OCI-LY3 (cell line): ENCODE measurements at regions not wholly inside any gene's neighbourhood (a gene's known extent, or its start where the extent isn't known, plus 50 kb on each side); places are given as distances from the start of the nearest gene placed in this dataset.

Source experiments
- H2AFZ ChIP-seq: fragments of 200-600, 300-600 bp; shearing (Covaris generic); 2 replicates; pipeline ENCODE4 v1.6.0; 2014; ENCODE audit warnings: antibody characterized with exemption, low read depth, low read length
- H3K27ac ChIP-seq: fragments of 200-600, 300-600 bp; sonication (generic); 2 replicates; pipeline ENCODE4 v1.5.1; 2014; ENCODE audit warnings: mild to moderate bottlenecking, low read length, moderate library complexity, mixed read lengths
- H3K27me3 ChIP-seq: fragments of 200-600, 300-600 bp; sonication (generic); 2 replicates; pipeline ENCODE4 v1.6.1; 2014; ENCODE audit warnings: low read depth, low read length, mixed read lengths
- H3K36me3 ChIP-seq: fragments of 200-600, 300-600 bp; sonication (generic); replicated peaks from 2 replicates; pipeline ENCODE3; 2014; ENCODE audit warnings: low read depth, low read length, mixed read lengths
- H3K4me1 ChIP-seq: fragments of 300-600, 200-600 bp; sonication (generic); 2 replicates; pipeline ENCODE4 v1.6.1; 2014; ENCODE audit warnings: low read length, mixed read lengths
- H3K4me2 ChIP-seq: fragments of 200-600, 300-600 bp; sonication (generic); 2 replicates; pipeline ENCODE4 v1.6.1; 2014; ENCODE audit warnings: low read length, mixed read lengths
- H3K4me3 ChIP-seq: fragments of 300-600, 200-600 bp; sonication (generic); 2 replicates; pipeline ENCODE4 v1.5.1; 2014; ENCODE audit warnings: antibody characterized with exemption, mild to moderate bottlenecking, low read length, moderate library complexity
- H3K79me2 ChIP-seq: fragments of 300-600, 200-600 bp; shearing (Covaris generic); 2 replicates; pipeline ENCODE4 v1.6.1; 2014; ENCODE audit warnings: mild to moderate bottlenecking, low read length, mixed read lengths
- H3K9ac ChIP-seq: fragments of 300-600, 200-600 bp; shearing (Covaris generic); 2 replicates; pipeline ENCODE4 v1.6.0; 2014; ENCODE audit warnings: mild to moderate bottlenecking, low read length, moderate library complexity
- H3K9me3 ChIP-seq: fragments of 200-600, 300-600 bp; shearing (Covaris generic); 2 replicates; pipeline ENCODE4 v1.6.1; 2014; ENCODE audit warnings: low read length, mixed read lengths; ENCODE audit not compliant: insufficient read depth
- H4K20me1 ChIP-seq: fragments of 200-600, 300-600 bp; sonication (generic); 2 replicates; pipeline ENCODE4 v1.6.1; 2016; ENCODE audit warnings: low read length, mixed read lengths; ENCODE audit not compliant: insufficient read depth
- EZH2phosphoT487 ChIP-seq: fragments of 200-600 bp; shearing (Covaris generic); IDR thresholded peaks from 2 replicates; pipeline ENCODE4 v1.6.1; 2018; ENCODE audit warnings: antibody characterized with exemption, mixed run types, low read depth
- TF ChIP-seq, protein P1 (sequence below): fragments of 200-600, 300-600 bp; sonication (generic); IDR thresholded peaks from 2 replicates; pipeline ENCODE4 v1.5.1; 2014; ENCODE audit warnings: antibody characterized with exemption, low read length, low read depth

DNA sequence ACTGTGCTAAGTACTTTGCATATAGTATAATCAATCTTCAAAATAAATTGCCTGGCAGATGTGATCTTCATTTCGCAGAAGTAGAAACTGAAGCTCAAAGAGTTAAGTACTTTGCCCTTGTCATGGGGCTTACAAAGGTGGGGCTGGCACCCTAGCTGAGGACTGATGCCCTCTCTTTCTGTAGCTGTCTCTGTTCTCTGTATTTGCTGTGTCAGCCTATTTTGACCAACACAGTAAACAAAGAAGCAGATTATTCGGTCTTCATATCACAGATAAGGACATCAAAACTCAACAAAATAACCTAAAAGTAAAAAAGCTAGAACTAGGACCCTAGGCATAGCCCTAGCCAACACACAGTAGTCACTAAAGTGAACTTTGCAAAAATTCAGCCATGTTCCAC lies 570.5 kb upstream of the TENM3 start:
- H3K27me3 ChIP-seq, result no peaks in the 10 kb centered on the region
- no peak overlapping the region for H3K4me2 ChIP-seq

DNA sequence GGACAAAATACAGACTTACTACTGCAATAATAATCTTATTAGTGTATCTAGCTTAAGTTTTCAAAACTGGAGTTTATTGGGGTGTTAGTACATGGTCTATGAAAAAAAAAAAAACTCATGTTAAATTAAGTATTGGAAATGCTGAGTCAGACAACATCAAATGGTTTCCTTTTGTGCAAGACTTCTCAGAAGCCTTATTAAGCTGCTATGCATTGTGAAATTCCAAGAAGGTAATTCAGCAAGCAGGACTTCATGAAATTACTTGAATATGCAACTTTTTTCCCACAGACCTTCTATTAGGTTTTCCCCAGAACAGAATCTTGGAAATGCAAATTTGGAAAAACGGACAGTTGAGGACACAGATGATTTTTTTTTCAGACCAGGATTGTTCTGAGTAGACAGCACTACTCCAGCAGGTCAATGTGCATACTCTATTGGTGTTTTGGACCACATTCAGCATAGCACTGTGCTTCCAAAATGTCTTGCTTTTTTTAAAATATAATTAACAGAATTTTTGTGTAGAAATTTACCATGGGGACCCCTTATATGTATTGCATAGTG lies 568.8 kb upstream of the TENM3 start:
- H3K27me3 ChIP-seq, result no peaks in the 10 kb centered on the region
- no peaks in the 10 kb centered on the region for H3K79me2 ChIP-seq
- no peak overlapping the region for H3K4me3 ChIP-seq
- H3K36me3 ChIP-seq, result no peaks in the 10 kb centered on the region
- no peak overlapping the region for H2AFZ ChIP-seq
- H3K9ac ChIP-seq, result no peak overlapping the region
- H3K4me2 ChIP-seq, result no peak overlapping the region
- H3K4me1 ChIP-seq, result peaks cover 11% of the 10 kb centered on the region
- H4K20me1 ChIP-seq, result no peaks in the 10 kb centered on the region
- no peak overlapping the region for H3K27ac ChIP-seq
- TF ChIP-seq, protein P1, sequence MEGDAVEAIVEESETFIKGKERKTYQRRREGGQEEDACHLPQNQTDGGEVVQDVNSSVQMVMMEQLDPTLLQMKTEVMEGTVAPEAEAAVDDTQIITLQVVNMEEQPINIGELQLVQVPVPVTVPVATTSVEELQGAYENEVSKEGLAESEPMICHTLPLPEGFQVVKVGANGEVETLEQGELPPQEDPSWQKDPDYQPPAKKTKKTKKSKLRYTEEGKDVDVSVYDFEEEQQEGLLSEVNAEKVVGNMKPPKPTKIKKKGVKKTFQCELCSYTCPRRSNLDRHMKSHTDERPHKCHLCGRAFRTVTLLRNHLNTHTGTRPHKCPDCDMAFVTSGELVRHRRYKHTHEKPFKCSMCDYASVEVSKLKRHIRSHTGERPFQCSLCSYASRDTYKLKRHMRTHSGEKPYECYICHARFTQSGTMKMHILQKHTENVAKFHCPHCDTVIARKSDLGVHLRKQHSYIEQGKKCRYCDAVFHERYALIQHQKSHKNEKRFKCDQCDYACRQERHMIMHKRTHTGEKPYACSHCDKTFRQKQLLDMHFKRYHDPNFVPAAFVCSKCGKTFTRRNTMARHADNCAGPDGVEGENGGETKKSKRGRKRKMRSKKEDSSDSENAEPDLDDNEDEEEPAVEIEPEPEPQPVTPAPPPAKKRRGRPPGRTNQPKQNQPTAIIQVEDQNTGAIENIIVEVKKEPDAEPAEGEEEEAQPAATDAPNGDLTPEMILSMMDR, result no peak
- no peak for TF ChIP-seq EZH2phosphoT487
- no peaks in the 10 kb centered on the region for H3K9me3 ChIP-seq

More for the DNA sequence above, 570.5 kb upstream of the TENM3 start:
- peaks cover 8% of the 10 kb centered on the region for H3K4me1 ChIP-seq
- no peak overlapping the region for H3K27ac ChIP-seq
- no peaks in the 10 kb centered on the region for H4K20me1 ChIP-seq
- no peak overlapping the region for H2AFZ ChIP-seq
- H3K9me3 ChIP-seq, result no peaks in the 10 kb centered on the region
- no peak for TF ChIP-seq EZH2phosphoT487
- TF ChIP-seq, protein P1, result no peak
- no peak overlapping the region for H3K4me3 ChIP-seq
- no peaks in the 10 kb centered on the region for H3K36me3 ChIP-seq
- no peak overlapping the region for H3K9ac ChIP-seq
- H3K79me2 ChIP-seq, result no peaks in the 10 kb centered on the region

DNA sequence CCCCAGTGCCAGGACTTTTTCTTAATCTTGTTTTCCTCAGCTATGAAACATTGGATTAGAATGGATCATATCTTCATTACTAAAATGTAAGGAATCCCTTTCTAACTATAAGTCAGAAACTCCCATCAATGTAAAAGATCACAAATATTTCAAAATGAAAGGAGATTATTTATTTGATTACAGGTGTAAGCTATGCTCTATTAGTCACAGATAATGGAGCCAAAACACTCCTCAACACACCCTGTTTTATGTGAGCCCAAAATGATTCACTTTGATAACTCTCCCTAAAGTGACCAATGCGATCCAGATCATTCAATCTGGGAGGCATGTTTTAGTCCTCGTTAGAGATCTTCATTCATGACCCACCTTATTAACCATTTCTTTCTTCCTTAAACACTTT lies 566.7 kb upstream of the TENM3 start:
- no peak overlapping the region for H2AFZ ChIP-seq
- H4K20me1 ChIP-seq, result no peaks in the 10 kb centered on the region
- peaks cover 11% of the 10 kb centered on the region for H3K4me1 ChIP-seq
- H3K9me3 ChIP-seq, result no peaks in the 10 kb centered on the region
- no peaks in the 10 kb centered on the region for H3K36me3 ChIP-seq
- TF ChIP-seq, protein P1, result no peak
- no peak for TF ChIP-seq EZH2phosphoT487
- no peaks in the 10 kb centered on the region for H3K79me2 ChIP-seq
- H3K27me3 ChIP-seq, result no peaks in the 10 kb centered on the region
- H3K4me2 ChIP-seq, result no peak overlapping the region
- no peak overlapping the region for H3K9ac ChIP-seq
- H3K27ac ChIP-seq, result no peak overlapping the region
- no peak overlapping the region for H3K4me3 ChIP-seq

DNA sequence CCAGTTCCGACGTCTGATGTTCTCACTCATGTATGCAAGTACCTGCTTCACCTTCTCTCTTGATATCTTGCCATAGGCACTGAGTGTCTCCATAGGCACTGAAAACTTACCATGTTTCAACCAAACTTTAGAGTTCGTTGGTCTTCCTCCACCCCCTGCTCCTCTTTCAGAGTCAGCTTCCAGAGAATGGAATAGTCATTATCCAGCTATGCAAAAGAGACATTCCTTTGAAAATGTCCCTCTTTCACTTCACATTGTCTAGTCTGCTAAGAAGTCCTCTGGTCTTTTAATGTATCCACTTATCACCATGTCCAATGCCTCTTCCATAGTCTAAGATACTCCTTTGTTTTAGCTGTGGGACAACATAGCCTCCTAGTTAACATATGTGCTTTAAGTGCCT lies 566.0 kb upstream of the TENM3 start:
- Histone ChIP-seq H4K20me1 (no peaks in the 10 kb centered on the region), H3K9me3 (no peaks in the 10 kb centered on the region), H3K4me1 (peaks cover 11% of the 10 kb centered on the region), H3K36me3 (no peaks in the 10 kb centered on the region), H3K4me3 (no peak overlapping the region), H2AFZ (no peak overlapping the region), H3K4me2 (peak overlapping the region; percentile 35), H3K9ac (no peak overlapping the region), H3K27ac (no peak overlapping the region), H3K27me3 (no peaks in the 10 kb centered on the region), H3K79me2 (no peaks in the 10 kb centered on the region)
- no peak for TF ChIP-seq EZH2phosphoT487
- TF ChIP-seq, protein P1, result no peak
